Fibroblast of skin of scalp (primary cell): ENCODE measurements at regions not wholly inside any gene's neighbourhood (a gene's known extent, or its start where the extent isn't known, plus 50 kb on each side); places are given as distances from the start of the nearest gene placed in this dataset.

Experiments
- DNase-seq: peaks from one replicate; pipeline ENCODE4 v3.0.0-alpha.2; 2013

GRCh38 chr12:75833268-75833667, 198.3 kb downstream of the PHLDA1 start:
- DNase-seq: no peak

DNA sequence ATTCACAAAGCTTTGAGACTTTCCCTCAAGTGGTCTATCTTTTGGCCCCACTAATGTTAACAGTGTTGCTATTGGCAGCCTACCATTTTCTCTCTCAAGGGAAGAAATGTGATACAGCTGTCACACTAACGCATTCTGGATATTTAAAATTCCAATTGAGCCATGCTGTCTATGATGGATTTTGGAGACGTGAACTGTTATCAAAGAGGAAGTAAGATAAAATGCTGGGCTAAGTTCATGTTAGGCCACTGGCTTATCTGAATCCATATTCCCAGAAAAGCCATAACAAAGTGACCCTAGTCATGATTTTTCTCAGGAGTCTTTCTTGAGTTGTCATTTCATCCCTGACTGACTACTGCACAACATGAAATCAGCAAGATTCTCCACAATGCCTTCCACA, 200.2 kb downstream of the PHLDA1 start:
- DNase-seq: peak; percentile 50

GRCh38 chr12:75827061-75827460, 204.5 kb downstream of the PHLDA1 start:
- no peak for DNase-seq

GRCh38 chr12:75825686-75826085, 205.9 kb downstream of the PHLDA1 start:
- DNase-seq: peak; percentile 88

DNA sequence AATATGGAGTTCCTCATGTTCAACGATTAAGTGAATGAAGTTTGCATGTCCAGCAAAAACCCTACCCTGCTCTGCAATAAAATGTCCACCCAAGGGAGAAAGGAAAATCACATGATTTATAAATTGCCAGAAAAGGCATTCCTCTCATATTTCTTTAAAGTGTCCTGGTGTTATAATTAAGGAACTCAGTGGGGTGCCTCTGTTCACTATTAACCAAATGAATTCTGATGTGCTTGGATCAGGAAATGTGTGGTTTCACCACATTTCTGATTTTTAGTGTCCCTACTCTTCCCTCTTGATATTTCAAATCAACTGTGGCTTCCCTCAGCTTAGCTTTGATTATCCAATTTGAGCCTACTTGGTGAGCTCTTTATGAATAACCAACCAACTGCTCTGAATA, 208.1 kb downstream of the PHLDA1 start:
- peak; percentile 87 for DNase-seq

GRCh38 chr12:75822416-75822815, 209.2 kb downstream of the PHLDA1 start:
- DNase-seq: peak; percentile 58

GRCh38 chr12:75820848-75821578, 210.6 kb downstream of the PHLDA1 start:
- peak; percentile 58 for DNase-seq

- no peak for DNase-seq
These were observed 211.5 kb downstream of the PHLDA1 start for GRCh38 chr12:75820071-75820470.

GRCh38 chr12:75819512-75819911, 212.1 kb downstream of the PHLDA1 start:
- no peak for DNase-seq

GRCh38 chr12:75818863-75819262, 212.7 kb downstream of the PHLDA1 start:
- DNase-seq: peak; percentile 68

GRCh38 chr12:75816897-75817296, 214.7 kb downstream of the PHLDA1 start:
- peak; percentile 66 for DNase-seq

GRCh38 chr12:75815756-75816155, 215.8 kb downstream of the PHLDA1 start:
- DNase-seq: no peak

- DNase-seq: peak; percentile 92
These were observed 216.5 kb downstream of the PHLDA1 start for GRCh38 chr12:75814851-75815754.

DNA sequence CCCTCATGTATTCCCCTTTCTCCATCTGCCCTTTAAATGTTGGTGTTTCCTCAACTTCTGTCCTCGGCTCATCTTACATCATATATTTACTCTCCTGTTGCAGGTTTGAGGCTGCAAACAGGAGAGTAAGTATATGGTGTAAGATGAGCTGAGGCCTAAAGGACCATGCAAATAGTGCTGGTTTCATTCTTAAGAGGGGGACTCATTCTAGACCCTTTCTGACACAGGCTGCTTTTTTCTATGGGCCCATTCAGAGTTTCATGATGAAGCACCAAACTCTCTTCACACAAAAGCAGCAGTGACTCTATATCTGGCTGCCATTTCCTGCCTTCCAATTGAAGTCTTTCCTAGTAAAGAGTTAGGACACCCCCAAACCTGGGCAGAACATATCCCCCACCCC, 218.5 kb downstream of the PHLDA1 start:
- no peak for DNase-seq

- peak; percentile 77 for DNase-seq
These were observed 219.1 kb downstream of the PHLDA1 start for GRCh38 chr12:75812271-75813018.

DNA sequence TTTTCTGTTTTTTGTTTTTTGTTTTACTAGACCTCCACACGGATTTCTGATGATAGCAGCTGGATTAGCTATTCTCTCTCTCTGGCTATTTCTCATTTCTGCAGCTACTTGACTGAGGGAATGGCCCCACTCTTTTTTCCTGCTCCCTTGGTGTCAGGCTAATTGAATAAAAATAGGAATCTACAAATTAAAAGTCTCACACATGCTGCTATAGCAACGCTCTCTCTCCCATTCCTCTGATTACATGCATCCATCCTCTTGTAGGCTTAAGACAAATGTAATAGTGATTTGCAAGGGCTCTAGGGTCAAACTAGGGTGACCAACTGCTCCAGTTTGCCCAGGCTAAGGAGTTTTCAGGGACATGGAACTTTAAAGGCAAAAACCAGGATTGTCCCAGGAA, 221.8 kb downstream of the PHLDA1 start:
- no peak for DNase-seq

- DNase-seq: no peak
These were observed 224.1 kb downstream of the PHLDA1 start for GRCh38 chr12:75807494-75807893.

- DNase-seq: no peak
These were observed 225.7 kb downstream of the PHLDA1 start for GRCh38 chr12:75805905-75806304.

DNA sequence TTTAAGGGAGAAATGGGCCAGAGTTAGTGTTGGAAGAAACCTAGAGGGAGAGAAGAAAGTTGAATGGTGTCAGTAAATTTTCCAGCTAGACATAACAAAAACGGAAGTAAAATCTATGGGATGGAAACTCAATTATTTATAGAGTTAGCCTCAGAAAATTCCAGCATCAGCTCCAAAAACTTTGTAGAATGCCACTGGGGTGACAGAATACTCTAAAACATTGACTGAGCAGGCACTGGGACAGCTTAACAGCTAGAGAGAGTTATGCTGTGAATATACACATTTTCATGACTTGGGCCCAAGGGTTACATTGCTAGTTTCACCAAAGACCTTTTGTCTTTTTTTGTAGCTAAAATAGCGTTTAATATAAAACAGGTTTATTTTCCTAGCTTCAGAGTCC, 226.3 kb downstream of the PHLDA1 start:
- no peak for DNase-seq

GRCh38 chr12:75798136-75798926, 233.2 kb downstream of the PHLDA1 start:
- no peak for DNase-seq

DNA sequence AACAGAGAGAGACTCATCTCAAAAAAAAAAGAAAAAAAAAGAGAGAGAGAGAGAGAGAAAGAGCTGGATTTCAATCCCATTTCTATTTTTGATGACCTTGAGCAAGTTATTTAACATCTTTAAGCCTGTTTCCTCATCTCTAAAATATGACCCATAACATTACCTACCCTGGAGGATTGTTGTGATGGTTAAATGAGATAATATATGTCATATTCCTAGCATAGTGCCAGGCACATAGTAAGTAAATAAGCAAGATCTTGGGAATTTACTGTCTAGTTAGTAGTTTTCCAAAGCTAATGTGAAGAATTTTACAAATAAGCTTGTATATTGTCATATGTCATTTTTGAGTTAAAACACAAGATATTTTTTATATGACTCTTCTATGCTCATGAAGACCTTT, 236.5 kb downstream of the PHLDA1 start:
- no peak for DNase-seq

- DNase-seq: peak; percentile 49
These were observed 238.9 kb downstream of the PHLDA1 start for GRCh38 chr12:75792687-75793086.
